ENCODE measurements at regions not wholly inside any gene's neighbourhood (a gene's known extent, or its start where the extent isn't known, plus 50 kb on each side); places are given as distances from the start of the nearest gene placed in this dataset.

- TF ChIP-seq POLR2A (IDR thresholded peaks at IDR 0.05; ENCODE audit: low read length): no peak
- TF ChIP-seq, protein P1, sequence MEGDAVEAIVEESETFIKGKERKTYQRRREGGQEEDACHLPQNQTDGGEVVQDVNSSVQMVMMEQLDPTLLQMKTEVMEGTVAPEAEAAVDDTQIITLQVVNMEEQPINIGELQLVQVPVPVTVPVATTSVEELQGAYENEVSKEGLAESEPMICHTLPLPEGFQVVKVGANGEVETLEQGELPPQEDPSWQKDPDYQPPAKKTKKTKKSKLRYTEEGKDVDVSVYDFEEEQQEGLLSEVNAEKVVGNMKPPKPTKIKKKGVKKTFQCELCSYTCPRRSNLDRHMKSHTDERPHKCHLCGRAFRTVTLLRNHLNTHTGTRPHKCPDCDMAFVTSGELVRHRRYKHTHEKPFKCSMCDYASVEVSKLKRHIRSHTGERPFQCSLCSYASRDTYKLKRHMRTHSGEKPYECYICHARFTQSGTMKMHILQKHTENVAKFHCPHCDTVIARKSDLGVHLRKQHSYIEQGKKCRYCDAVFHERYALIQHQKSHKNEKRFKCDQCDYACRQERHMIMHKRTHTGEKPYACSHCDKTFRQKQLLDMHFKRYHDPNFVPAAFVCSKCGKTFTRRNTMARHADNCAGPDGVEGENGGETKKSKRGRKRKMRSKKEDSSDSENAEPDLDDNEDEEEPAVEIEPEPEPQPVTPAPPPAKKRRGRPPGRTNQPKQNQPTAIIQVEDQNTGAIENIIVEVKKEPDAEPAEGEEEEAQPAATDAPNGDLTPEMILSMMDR (IDR thresholded peaks at IDR 0.05): no peak
- no peak for TF ChIP-seq EP300 (IDR thresholded peaks at IDR 0.05)
- TF ChIP-seq, protein P2, sequence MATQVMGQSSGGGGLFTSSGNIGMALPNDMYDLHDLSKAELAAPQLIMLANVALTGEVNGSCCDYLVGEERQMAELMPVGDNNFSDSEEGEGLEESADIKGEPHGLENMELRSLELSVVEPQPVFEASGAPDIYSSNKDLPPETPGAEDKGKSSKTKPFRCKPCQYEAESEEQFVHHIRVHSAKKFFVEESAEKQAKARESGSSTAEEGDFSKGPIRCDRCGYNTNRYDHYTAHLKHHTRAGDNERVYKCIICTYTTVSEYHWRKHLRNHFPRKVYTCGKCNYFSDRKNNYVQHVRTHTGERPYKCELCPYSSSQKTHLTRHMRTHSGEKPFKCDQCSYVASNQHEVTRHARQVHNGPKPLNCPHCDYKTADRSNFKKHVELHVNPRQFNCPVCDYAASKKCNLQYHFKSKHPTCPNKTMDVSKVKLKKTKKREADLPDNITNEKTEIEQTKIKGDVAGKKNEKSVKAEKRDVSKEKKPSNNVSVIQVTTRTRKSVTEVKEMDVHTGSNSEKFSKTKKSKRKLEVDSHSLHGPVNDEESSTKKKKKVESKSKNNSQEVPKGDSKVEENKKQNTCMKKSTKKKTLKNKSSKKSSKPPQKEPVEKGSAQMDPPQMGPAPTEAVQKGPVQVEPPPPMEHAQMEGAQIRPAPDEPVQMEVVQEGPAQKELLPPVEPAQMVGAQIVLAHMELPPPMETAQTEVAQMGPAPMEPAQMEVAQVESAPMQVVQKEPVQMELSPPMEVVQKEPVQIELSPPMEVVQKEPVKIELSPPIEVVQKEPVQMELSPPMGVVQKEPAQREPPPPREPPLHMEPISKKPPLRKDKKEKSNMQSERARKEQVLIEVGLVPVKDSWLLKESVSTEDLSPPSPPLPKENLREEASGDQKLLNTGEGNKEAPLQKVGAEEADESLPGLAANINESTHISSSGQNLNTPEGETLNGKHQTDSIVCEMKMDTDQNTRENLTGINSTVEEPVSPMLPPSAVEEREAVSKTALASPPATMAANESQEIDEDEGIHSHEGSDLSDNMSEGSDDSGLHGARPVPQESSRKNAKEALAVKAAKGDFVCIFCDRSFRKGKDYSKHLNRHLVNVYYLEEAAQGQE (IDR thresholded peaks at IDR 0.05): no peak
- no peak for TF ChIP-seq MAX (IDR thresholded peaks at IDR 0.05)
- no peak for TF ChIP-seq RAD21 (conservative IDR thresholded peaks at IDR 0.05 in 1 of 2, IDR thresholded peaks at IDR 0.05 in 1 of 2)
- no peak for TF ChIP-seq EHMT2 (IDR thresholded peaks at IDR 0.05; ENCODE audit: low read depth)
Measured at GRCh38 chr2:63735931-63736330, 105.8 kb upstream of the UGP2 start.
